Esophagus squamous epithelium (tissue), 5 donors: ENCODE measurements at regions not wholly inside any gene's neighbourhood (a gene's known extent, or its start where the extent isn't known, plus 50 kb on each side); places are given as distances from the start of the nearest gene placed in this dataset.

ENCODE experiments used
- DNase-seq: peaks from one replicate; lab custom pipeline; 2025; lab: John Stamatoyannopoulos, UW
- H3K27ac ChIP-seq, 4 donors: fragments of 200-600 bp; sonication (generic); one replicate each; pipeline ENCODE4 v1.5.1; 2016 to 2019; ENCODE audit warnings: mild to moderate bottlenecking in 1 of 4
- H3K27me3 ChIP-seq, 4 donors: fragments of 200-600 bp; sonication (generic); 1 replicate in 3 of 4; 2 replicates in 1 of 4; pipeline versions ENCODE4 v1.5.1 to v1.6.0; 2017 to 2021; ENCODE audit warnings: antibody characterized with exemption in 1 of 4
- H3K36me3 ChIP-seq, 3 donors: fragments of 200-600 bp; sonication (generic); one replicate each; pipeline ENCODE4 v1.5.1; 2016 to 2019
- H3K4me1 ChIP-seq, 3 donors: fragments of 200-600 bp; sonication (generic); one replicate each; pipeline ENCODE4 v1.5.1; 2017 to 2019
- H3K4me3 ChIP-seq, 4 donors: fragments of 200-600 bp; sonication (generic); 1 replicate in 3 of 4; 2 replicates in 1 of 4; pipeline ENCODE4 v1.5.1; 2016 to 2019; ENCODE audit warnings: mild to moderate bottlenecking in 2 of 4, moderate library complexity in 1 of 4
- H3K9me3 ChIP-seq, 3 donors: fragments of 200-600 bp; sonication (generic); one replicate each; pipeline ENCODE4 v1.5.1; 2016 to 2019
- POLR2A ChIP-seq, 4 donors: fragments of 450-650 bp; IDR thresholded peaks; one replicate each; pipeline ENCODE4 v1.6.1; 2017; ENCODE audit warnings: antibody characterized with exemption in 4 of 4, mild to moderate bottlenecking in 4 of 4, moderate library complexity in 3 of 4
- WGBS, 2 donors: methylation state at CpG; one replicate each; pipeline ENCODE4 v1.1.5; 2018; 5-methylcytosine and 5-hydroxymethylcytosine counted together
- intact Hi-C: fragments of 100-400 bp; cut with DNase I; formaldehyde crosslinking; loops from one replicate; pipeline ENCODE4 v1.15.0; 2022
- TF ChIP-seq, protein P1 (sequence below), 6 experiments: fragments of 450-650 bp in 4 of 6; fragments of 200-600 bp in 2 of 6; sonication (generic) in 2 of 6; IDR thresholded peaks; one replicate each; pipeline ENCODE4 v1.5.1; 2016 to 2019; ENCODE audit warnings: antibody characterized with exemption in 6 of 6, mild to moderate bottlenecking in 4 of 6, moderate library complexity in 4 of 6
- donor health status: DM: yes; HTN: yes; CAD: no.

DNA sequence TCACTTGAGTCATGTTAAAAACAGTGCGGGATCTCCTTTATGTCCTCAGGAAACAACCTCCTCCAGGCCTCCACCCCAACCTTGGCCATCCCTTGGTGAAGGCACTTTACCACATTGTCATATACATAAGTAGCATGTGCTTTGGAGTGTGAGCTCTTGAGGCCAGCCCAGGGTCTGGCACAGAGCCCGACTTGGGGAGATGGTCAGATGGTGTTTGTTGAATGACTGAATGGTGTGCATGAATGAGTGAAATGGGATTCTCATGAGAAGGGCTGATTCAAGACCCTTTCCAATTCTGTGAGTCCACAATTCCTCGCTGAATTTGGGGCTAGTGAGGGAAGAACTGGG, 52.9 kb upstream of the DLK1 start:
- TF ChIP-seq POLR2A (IDR thresholded peaks at IDR 0.05) = no peak
- TF ChIP-seq, protein P1, sequence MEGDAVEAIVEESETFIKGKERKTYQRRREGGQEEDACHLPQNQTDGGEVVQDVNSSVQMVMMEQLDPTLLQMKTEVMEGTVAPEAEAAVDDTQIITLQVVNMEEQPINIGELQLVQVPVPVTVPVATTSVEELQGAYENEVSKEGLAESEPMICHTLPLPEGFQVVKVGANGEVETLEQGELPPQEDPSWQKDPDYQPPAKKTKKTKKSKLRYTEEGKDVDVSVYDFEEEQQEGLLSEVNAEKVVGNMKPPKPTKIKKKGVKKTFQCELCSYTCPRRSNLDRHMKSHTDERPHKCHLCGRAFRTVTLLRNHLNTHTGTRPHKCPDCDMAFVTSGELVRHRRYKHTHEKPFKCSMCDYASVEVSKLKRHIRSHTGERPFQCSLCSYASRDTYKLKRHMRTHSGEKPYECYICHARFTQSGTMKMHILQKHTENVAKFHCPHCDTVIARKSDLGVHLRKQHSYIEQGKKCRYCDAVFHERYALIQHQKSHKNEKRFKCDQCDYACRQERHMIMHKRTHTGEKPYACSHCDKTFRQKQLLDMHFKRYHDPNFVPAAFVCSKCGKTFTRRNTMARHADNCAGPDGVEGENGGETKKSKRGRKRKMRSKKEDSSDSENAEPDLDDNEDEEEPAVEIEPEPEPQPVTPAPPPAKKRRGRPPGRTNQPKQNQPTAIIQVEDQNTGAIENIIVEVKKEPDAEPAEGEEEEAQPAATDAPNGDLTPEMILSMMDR (IDR thresholded peaks at IDR 0.05) = no peak
- Histone ChIP-seq H3K27me3 (peaks cover 0 to 97% (median 0%) of the 10 kb centered on the region in 4 donors), H3K36me3 (no peaks in the 10 kb centered on the region), H3K4me3 (no peak overlapping the region), H3K4me1 (peaks cover 11 to 46% (median 24%) of the 10 kb centered on the region in 3 donors), H3K27ac (no peak overlapping the region), H3K9me3 (no peaks in the 10 kb centered on the region)
- no peak for DNase-seq
- 87 to 88% methylated on average over 3 of the region's 3 CpGs for WGBS, 2 donors
- intact Hi-C loops = no loop called here

DNA sequence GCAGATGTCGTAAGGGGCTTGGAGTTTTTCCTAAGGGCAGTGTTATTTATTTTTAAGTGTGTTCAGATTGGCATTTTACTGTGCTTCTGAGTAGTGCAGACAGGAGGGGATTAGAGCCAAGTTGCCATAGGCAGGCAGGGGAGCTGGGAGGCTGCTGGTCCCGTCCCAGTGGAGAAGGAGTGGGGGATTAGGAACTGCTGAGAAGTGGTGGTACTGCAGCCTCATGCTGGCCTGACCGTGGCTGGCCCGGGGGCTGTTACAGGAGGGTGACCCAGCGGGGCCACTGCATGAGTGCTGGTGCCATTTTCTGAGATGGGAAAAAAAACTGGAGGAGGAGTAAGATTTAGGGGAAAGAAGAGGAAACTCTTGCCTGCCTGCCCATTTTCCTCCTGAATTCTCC, 52.3 kb upstream of the DLK1 start:
- TF ChIP-seq POLR2A (IDR thresholded peaks at IDR 0.05) = no peak
- TF ChIP-seq, protein P1 (IDR thresholded peaks at IDR 0.05) = no peak
- H3K27me3 ChIP-seq = peaks cover 0 to 94% (median 0%) of the 10 kb centered on the region in 4 donors
- H3K9me3 ChIP-seq = no peaks in the 10 kb centered on the region
- no peak overlapping the region for H3K4me3 ChIP-seq
- DNase-seq = no peak
- no peaks in the 10 kb centered on the region for H3K36me3 ChIP-seq
- intact Hi-C loops = no loop called here
- peaks cover 11 to 50% (median 27%) of the 10 kb centered on the region in 3 donors for H3K4me1 ChIP-seq
- H3K27ac ChIP-seq = no peak overlapping the region
- WGBS, 2 donors = 77 to 91% methylated on average over 4 to 5 of the region's 5 CpGs

- intact Hi-C loops = no loop called here
- no peak for TF ChIP-seq POLR2A (IDR thresholded peaks at IDR 0.05)
- TF ChIP-seq, protein P1 (IDR thresholded peaks at IDR 0.05) = no peak
- H3K4me1 ChIP-seq = peaks cover 11 to 50% (median 32%) of the 10 kb centered on the region in 3 donors
- H3K27ac ChIP-seq = no peak overlapping the region
- whole genome bisulfite sequencing, 2 donors = 63 to 82% methylated on average over 15 to 19 of the region's 19 CpGs
- H3K9me3 ChIP-seq = no peaks in the 10 kb centered on the region
- no peak for DNase-seq
- H3K36me3 ChIP-seq = no peaks in the 10 kb centered on the region
- no peak overlapping the region for H3K4me3 ChIP-seq
- peaks cover 0 to 88% (median 0%) of the 10 kb centered on the region in 4 donors for H3K27me3 ChIP-seq
Observed at GRCh38 chr14:100674897-100675619, 51.6 kb upstream of the DLK1 start.

GRCh38 chr14:100675699-100676684, 50.7 kb upstream of the DLK1 start:
- Histone ChIP-seq H3K4me1 (peaks cover 11 to 52% (median 32%) of the 10 kb centered on the region in 3 donors), H3K36me3 (no peaks in the 10 kb centered on the region), H3K9me3 (no peaks in the 10 kb centered on the region), H3K27me3 (peaks cover 0 to 79% (median 0%) of the 10 kb centered on the region in 4 donors), H3K27ac (peak overlapping the region in 2 of 4 donors; percentile 21 to 71), H3K4me3 (no peak overlapping the region)
- WGBS, 2 donors = 43 to 49% methylated on average over 13 to 18 of the region's 20 CpGs
- intact Hi-C loops = no loop called here
- no peak for DNase-seq
- TF ChIP-seq, protein P1 (IDR thresholded peaks at IDR 0.05) = no peak
- TF ChIP-seq POLR2A (IDR thresholded peaks at IDR 0.05) = no peak
